Fibroblast of skin of left biceps (primary cell): ENCODE measurements at regions not wholly inside any gene's neighbourhood (a gene's known extent, or its start where the extent isn't known, plus 50 kb on each side); places are given as distances from the start of the nearest gene placed in this dataset.
A peak's percentile ranks its signal among the peaks of the same experiment; 100 is the strongest.
"Not testable (repeated sequence)": the region's sequence is repeated elsewhere in the genome, so short reads cannot be mapped to it uniquely, and the experiment has no call there.

Experiments used
- DNase-seq, 2 experiments: peaks; one replicate each; pipeline ENCODE4 v3.0.0-alpha.2; 2013; ENCODE audit warnings: low read depth in 2 of 2

- no peak for DNase-seq
Observed at GRCh38 chr13:38283346-38283745, 66.3 kb upstream of the UFM1 start.

GRCh38 chr13:38265132-38265497 is 84.5 kb upstream of the UFM1 start:
- DNase-seq = no peak

GRCh38 chr13:38264363-38265131 is 85.1 kb upstream of the UFM1 start:
- DNase-seq = no peak

GRCh38 chr13:38262211-38262610 is 87.4 kb upstream of the UFM1 start:
- peak; percentile 78 to 85 for DNase-seq

- no peak for DNase-seq
Observed at GRCh38 chr13:38255600-38255999, 94.1 kb upstream of the UFM1 start.

- DNase-seq = no peak
Observed at GRCh38 chr13:38239874-38240273, 109.8 kb upstream of the UFM1 start.

GRCh38 chr13:38228322-38228721 is 121.3 kb upstream of the UFM1 start:
- DNase-seq = no peak

GRCh38 chr13:38226496-38226895 is 123.2 kb upstream of the UFM1 start:
- DNase-seq = no peak

- DNase-seq = peak; percentile 9 to 13
Observed at GRCh38 chr13:38223089-38223488, 126.6 kb upstream of the UFM1 start.

- DNase-seq = not testable (repeated sequence)
Observed at GRCh38 chr13:38221120-38221519, 128.5 kb upstream of the UFM1 start.

GRCh38 chr13:38216181-38216580 is 133.5 kb upstream of the UFM1 start:
- DNase-seq = no peak

- DNase-seq = peak; percentile 36 to 44
Observed at GRCh38 chr13:38213314-38213713, 136.3 kb upstream of the UFM1 start.

GRCh38 chr13:38210928-38211596 is 138.6 kb upstream of the UFM1 start:
- no peak for DNase-seq

- DNase-seq = no peak
Observed at GRCh38 chr13:38204556-38204955, 145.1 kb upstream of the UFM1 start.

GRCh38 chr13:38202740-38203139 is 146.9 kb upstream of the UFM1 start:
- peak; percentile 45 to 49 for DNase-seq

GRCh38 chr13:38191016-38191415 is 158.6 kb upstream of the UFM1 start:
- no peak for DNase-seq

GRCh38 chr13:38180670-38181069 is 169.0 kb upstream of the UFM1 start:
- DNase-seq = no peak

GRCh38 chr13:38180126-38180525 is 169.5 kb upstream of the UFM1 start:
- DNase-seq = peak; percentile 41 to 49

- DNase-seq = no peak
Observed at GRCh38 chr13:38176664-38177063, 173.0 kb upstream of the UFM1 start.

- no peak for DNase-seq
Observed at GRCh38 chr13:38173403-38173802, 176.2 kb upstream of the UFM1 start.

- DNase-seq = no peak
Observed at GRCh38 chr13:38167164-38167822, 182.4 kb upstream of the UFM1 start.

GRCh38 chr13:38166116-38166515 is 183.5 kb upstream of the UFM1 start:
- peak; percentile 37 to 40 for DNase-seq

- no peak for DNase-seq
Observed at GRCh38 chr13:38160131-38160530, 189.5 kb upstream of the UFM1 start.
